Fibroblast of pulmonary artery (primary cell): ENCODE measurements at regions not wholly inside any gene's neighbourhood (a gene's known extent, or its start where the extent isn't known, plus 50 kb on each side); places are given as distances from the start of the nearest gene placed in this dataset.

Experiments used
- DNase-seq: peaks from one replicate; pipeline ENCODE4 v3.0.0-alpha.2; 2010; ENCODE audit warnings: low read depth
- H3K4me3 ChIP-seq: replicated peaks from 2 replicates; pipeline ENCODE4 v1.5.1; 2011; ENCODE audit warnings: low read depth, mild to moderate bottlenecking, control low read depth, low read length, moderate library complexity
- TF ChIP-seq, protein P1 (sequence below): IDR thresholded peaks from 2 replicates; pipeline ENCODE4 v1.5.1; 2011; ENCODE audit warnings: mild to moderate bottlenecking, control low read depth, low read length, inconsistent platforms; ENCODE audit errors: missing control alignments

DNA sequence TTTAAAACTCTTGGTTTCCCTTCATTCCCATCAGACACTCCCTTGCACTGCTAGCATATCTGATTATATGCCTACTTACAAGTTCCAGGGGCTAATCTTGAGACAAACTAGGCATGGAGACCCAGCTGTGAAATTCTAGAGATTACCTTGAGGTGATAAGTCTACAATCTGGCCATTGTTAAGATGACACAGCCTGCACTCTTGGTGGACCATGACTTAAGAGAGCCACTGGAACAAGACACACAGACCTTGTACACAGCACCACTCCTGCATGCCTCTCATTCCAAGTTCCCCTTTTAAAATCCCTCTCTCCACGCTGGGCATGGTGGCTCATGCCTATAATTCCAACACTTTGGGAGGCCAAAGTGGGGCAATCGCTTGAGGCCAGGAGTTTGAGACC lies 387.2 kb upstream of the DCC start:
- no peak overlapping the region for H3K4me3 ChIP-seq
- DNase-seq = no peak
- TF ChIP-seq, protein P1, sequence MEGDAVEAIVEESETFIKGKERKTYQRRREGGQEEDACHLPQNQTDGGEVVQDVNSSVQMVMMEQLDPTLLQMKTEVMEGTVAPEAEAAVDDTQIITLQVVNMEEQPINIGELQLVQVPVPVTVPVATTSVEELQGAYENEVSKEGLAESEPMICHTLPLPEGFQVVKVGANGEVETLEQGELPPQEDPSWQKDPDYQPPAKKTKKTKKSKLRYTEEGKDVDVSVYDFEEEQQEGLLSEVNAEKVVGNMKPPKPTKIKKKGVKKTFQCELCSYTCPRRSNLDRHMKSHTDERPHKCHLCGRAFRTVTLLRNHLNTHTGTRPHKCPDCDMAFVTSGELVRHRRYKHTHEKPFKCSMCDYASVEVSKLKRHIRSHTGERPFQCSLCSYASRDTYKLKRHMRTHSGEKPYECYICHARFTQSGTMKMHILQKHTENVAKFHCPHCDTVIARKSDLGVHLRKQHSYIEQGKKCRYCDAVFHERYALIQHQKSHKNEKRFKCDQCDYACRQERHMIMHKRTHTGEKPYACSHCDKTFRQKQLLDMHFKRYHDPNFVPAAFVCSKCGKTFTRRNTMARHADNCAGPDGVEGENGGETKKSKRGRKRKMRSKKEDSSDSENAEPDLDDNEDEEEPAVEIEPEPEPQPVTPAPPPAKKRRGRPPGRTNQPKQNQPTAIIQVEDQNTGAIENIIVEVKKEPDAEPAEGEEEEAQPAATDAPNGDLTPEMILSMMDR = no peak

DNA sequence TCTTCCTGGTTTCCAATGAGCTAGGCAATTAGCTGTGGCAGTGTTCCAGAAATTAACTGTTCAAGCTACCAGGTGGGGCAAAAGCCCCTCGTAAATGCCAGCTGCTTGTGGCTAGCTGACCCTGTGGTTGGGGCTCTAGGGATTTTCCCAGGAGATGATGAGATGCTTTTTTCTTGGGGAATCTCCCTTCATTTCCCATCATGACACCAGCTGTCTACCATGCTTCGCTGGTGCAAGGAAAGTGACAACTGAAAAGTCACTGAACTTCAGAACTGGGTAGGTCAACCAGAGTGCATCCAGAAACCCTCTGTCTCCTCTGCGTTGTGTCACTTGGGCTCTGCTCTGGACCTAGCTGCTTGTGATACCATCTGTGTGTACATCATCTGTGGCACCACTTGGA lies 386.5 kb upstream of the DCC start:
- TF ChIP-seq, protein P1 = no peak
- H3K4me3 ChIP-seq = no peak overlapping the region
- DNase-seq = no peak

DNA sequence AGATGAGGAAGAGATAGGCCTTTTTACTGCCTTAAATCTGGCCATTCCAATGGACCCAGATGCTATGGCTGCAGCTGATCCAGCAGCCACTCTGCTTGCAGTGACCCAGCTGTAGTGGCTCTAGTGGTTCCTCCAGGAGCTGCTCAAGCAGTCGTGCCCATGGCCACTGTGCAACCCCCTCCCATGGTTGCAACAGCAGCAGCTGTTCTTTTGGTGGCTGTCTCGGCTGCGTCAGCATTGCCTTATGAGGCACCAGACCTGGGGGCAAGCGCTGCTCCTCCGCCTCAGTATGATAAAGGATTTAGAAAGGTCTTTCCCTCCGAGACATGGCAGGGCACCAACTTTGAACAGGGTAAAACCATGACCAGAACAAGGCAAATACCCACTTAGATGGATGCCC lies 384.9 kb upstream of the DCC start:
- TF ChIP-seq, protein P1 = no peak
- no peak overlapping the region for H3K4me3 ChIP-seq
- no peak for DNase-seq

DNA sequence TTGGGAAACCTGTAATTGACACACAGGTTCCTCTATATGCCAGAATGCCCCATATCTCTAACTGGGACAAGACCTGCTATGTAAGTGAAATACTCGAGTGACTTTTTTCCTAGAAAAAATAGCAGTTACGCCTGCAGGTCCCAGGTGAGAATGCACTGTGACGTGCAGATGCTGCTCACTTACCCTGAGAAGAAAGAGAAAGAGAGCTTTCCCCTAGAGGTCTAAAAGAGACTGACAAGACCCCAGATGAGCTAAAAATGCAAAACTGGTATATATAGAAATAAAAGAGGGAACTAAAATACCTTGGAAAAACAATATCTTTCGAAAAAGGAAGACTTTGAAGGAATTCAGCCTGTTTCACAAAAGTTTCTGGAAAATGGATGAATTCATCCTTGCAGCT lies 383.0 kb upstream of the DCC start:
- H3K4me3 ChIP-seq = no peak overlapping the region
- TF ChIP-seq, protein P1 = no peak
- DNase-seq = no peak

DNA sequence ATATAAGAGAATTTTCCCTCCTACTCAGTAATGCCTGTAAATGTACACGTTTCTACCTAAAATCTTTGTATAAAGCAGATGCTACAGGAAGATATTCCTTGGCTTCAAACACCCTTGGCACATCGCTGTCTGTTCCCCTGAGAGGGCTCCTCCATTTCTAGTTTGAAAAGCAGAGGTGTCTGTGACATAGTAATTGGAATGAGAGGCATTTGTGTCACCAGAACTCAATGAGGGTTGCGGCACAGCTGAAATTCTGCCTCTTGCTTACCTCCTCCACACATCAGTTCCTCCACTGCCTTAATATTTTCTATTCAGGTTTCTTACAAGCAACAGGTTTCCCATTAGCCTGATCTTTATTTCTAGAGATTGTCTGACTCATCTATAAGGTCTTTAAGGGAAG lies 359.9 kb upstream of the DCC start:
- TF ChIP-seq, protein P1 = no peak
- H3K4me3 ChIP-seq = no peak overlapping the region
- no peak for DNase-seq

DNA sequence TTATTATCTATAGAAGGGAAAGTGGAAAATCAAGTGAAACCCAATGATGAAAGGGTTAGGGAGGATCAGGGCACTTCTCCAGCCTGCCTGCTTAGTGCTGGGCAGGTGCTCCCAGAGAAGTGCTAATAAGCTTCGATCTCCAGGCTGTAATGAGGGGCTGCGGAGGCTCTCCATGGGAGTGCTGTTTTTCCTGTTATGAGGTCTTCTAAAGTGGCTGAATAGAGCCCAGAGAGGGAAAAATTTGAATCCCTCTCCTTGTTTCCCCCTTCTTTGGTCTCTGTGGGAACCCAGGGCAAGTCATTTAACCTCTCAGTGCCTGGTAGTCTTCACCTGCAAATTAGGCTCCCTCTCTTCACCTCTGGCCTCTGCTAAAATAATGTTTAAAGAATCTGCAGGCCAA lies 351.7 kb upstream of the DCC start:
- TF ChIP-seq, protein P1 = no peak
- H3K4me3 ChIP-seq = no peak overlapping the region
- no peak for DNase-seq

DNA sequence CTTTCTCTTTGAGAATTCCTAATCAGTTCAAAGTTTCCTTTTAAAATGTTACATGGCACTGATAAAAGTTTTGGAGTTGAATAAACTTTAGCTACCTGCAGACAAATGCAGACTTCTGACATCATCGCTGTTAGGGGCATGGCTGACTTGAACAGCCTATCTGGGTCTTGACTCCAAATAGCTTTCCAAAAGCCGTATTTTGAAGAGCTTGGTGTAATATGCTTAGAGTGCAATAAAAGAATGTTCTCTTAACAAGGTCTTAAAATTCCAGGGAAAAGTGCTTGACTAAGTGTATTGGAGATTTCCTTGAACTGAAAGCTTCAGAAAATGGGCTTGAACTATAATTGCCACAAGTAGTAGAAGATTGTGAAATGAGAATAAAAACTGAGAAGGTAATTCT lies 342.9 kb upstream of the DCC start:
- DNase-seq = no peak
- no peak overlapping the region for H3K4me3 ChIP-seq
- TF ChIP-seq, protein P1 = no peak
